BJ (cell line): ENCODE measurements at regions not wholly inside any gene's neighbourhood (a gene's known extent, or its start where the extent isn't known, plus 50 kb on each side); places are given as distances from the start of the nearest gene placed in this dataset.

ENCODE experiments used
- CTCF ChIA-PET: fragments of 350-600 bp; formaldehyde crosslinking; extraction: SDS; loops from one replicate; lab custom pipeline; 2021; ENCODE audit warnings: antibody characterized with exemption, inconsistent platforms; lab: Yijun Ruan, JAX
- POLR2A ChIA-PET: fragments of 300-600 bp; sonication (Branson Sonifier 250); formaldehyde crosslinking; extraction: SDS; loops from one replicate; lab custom pipeline; 2021; ENCODE audit warnings: antibody characterized with exemption; lab: Charles Lee
- DNase-seq: peaks from one replicate; pipeline ENCODE4 v3.0.0-alpha.2; 2011; ENCODE audit warnings: low read depth
- H3K27me3 ChIP-seq: 2 replicates; pipeline ENCODE4 v1.6.0; 2011; ENCODE audit warnings: low read length; ENCODE audit not compliant: control insufficient read depth, insufficient read depth
- H3K36me3 ChIP-seq: 2 replicates; pipeline ENCODE4 v1.5.1; 2011; ENCODE audit warnings: low read length; ENCODE audit not compliant: control insufficient read depth, insufficient read depth
- H3K4me3 ChIP-seq: 2 replicates; pipeline ENCODE4 v1.5.1; 2011; ENCODE audit warnings: low read depth, mild to moderate bottlenecking, control low read depth, low read length
- TF ChIP-seq, protein P1 (sequence below): IDR thresholded peaks from 2 replicates; pipeline ENCODE4 v1.5.1; 2011; ENCODE audit warnings: low read depth, mild to moderate bottlenecking, control low read depth, inconsistent platforms, low read length, moderate library complexity; ENCODE audit not compliant: insufficient read depth

DNA sequence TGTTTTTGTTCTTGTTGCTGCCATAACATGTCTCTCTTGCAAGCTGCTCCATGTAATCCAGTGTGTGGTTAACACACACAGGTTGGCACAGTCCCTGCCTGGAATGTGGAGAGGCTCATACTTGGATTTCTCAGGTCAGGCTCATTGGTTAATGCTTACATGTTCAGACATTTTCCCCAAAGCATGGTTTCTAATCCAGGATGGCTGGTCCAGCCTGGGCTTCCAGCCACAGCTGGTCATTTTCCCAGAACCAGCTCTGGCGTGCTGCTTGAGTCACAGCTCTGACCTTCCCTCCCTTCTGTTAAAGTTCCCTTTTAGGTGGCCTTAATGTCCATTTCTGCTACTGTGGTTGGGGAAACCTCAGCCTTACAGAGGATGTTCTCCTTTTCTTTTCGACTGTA, 294.3 kb downstream of the TAF11L14 start:
- H3K36me3 ChIP-seq, result no peaks in the 10 kb centered on the region
- DNase-seq, result no peak
- POLR2A ChIA-PET, result no interaction called here
- H3K27me3 ChIP-seq, result no peaks in the 10 kb centered on the region
- H3K4me3 ChIP-seq, result no peak overlapping the region
- CTCF ChIA-PET, result no interaction called here
- TF ChIP-seq, protein P1, sequence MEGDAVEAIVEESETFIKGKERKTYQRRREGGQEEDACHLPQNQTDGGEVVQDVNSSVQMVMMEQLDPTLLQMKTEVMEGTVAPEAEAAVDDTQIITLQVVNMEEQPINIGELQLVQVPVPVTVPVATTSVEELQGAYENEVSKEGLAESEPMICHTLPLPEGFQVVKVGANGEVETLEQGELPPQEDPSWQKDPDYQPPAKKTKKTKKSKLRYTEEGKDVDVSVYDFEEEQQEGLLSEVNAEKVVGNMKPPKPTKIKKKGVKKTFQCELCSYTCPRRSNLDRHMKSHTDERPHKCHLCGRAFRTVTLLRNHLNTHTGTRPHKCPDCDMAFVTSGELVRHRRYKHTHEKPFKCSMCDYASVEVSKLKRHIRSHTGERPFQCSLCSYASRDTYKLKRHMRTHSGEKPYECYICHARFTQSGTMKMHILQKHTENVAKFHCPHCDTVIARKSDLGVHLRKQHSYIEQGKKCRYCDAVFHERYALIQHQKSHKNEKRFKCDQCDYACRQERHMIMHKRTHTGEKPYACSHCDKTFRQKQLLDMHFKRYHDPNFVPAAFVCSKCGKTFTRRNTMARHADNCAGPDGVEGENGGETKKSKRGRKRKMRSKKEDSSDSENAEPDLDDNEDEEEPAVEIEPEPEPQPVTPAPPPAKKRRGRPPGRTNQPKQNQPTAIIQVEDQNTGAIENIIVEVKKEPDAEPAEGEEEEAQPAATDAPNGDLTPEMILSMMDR, result no peak

DNA sequence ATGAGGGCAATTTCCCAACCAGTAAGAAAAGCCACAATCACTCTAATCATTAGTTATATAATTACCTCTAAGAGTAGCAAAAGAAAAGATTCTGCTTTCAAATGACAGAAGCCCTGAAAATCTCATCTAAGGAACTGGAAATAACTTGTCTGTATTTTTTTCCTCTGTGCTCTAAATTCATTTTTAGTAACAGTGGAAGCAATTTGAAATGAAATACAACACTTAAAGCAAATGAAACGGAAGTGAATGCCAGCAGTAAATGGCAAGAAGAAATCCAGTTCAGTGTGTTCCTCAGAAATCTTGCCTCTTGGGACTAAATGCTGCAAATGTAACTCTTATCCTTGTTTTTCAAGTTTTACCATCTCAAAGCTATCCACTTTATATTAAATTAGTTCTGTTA, 294.9 kb downstream of the TAF11L14 start:
- Histone ChIP-seq H3K27me3 (no peaks in the 10 kb centered on the region), H3K36me3 (no peaks in the 10 kb centered on the region), H3K4me3 (no peak overlapping the region)
- DNase-seq, result no peak
- POLR2A ChIA-PET, result no interaction called here
- CTCF ChIA-PET, result no interaction called here
- TF ChIP-seq, protein P1, result no peak

DNA sequence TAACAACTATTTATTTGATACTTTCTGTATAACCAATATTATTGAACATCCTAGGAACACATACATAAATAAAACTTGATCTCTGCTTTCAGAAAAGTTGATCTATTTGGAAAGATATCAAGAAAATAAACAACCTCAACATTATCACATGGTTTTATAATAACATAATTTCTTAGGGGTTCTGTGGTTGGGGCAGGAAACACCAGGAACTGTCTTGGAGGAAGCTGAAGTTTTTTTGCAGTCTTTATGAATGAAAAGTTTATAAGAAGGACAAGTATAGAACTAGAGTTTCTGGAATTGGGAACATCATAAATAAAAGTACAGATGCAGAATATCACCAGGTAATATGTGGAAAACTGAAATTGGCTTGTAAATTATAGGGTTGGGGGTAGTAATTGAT, 296.1 kb downstream of the TAF11L14 start:
- TF ChIP-seq, protein P1, result no peak
- POLR2A ChIA-PET, result no interaction called here
- CTCF ChIA-PET, result no interaction called here

DNA sequence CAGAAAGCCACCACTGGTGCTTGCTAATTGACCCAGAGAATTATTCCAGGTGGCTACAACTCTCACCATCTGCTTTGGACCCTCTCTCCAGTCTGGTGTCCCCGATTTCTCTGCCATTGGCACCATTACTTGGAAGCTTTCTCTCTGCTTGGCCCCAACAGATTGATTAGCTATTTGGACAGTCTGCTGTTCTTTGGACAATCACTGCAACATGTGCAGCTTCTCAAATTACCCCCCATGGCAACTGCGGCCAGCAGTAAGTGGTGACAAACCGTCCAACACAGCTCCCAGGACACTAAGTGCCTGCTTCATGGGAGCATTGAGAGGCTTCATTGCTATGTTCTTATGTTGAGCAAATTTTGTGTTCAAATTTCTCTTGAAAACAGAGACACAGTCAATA, 309.8 kb downstream of the TAF11L14 start:
- CTCF ChIA-PET, result no interaction called here
- Histone ChIP-seq H3K4me3 (no peak overlapping the region), H3K36me3 (no peaks in the 10 kb centered on the region), H3K27me3 (no peaks in the 10 kb centered on the region)
- TF ChIP-seq, protein P1, result no peak
- POLR2A ChIA-PET, result no interaction called here
- DNase-seq, result no peak

More for the DNA sequence above, 296.1 kb downstream of the TAF11L14 start:
- Histone ChIP-seq H3K36me3 (no peaks in the 10 kb centered on the region), H3K4me3 (no peak overlapping the region), H3K27me3 (no peaks in the 10 kb centered on the region)
- no peak for DNase-seq

- DNase-seq, result no peak
- Histone ChIP-seq H3K27me3 (no peaks in the 10 kb centered on the region), H3K36me3 (no peaks in the 10 kb centered on the region), H3K4me3 (no peak overlapping the region)
- TF ChIP-seq, protein P1, result no peak
- ChIA-PET POLR2A (no interaction called here), CTCF (no interaction called here)
Observed at GRCh38 chr5:17947029-17947428, 312.8 kb downstream of the TAF11L14 start.
